ENCODE measurements at regions not wholly inside any gene's neighbourhood (a gene's known extent, or its start where the extent isn't known, plus 50 kb on each side); places are given as distances from the start of the nearest gene placed in this dataset.

DNA sequence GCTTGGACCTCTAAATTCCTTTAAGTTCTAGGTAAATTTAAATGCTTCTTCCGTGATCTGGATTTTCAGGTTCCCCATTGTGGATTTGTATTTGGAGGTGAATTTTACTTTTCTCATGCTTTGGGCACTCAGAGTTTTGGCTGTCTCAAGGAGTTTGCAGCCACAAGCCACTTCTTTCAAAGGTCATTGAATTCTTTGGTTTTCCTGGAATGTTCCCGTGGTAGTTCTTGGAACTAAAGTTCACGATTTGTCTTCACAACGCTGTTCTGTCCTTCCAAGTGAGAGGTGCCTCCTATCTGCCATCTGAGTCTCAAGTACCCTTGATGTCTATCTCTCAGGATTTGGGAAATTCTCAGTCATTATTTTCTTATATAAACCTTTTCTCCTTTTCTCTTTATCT, 1438.7 kb upstream of the ZEB2 start:
- TF ChIP-seq, protein P1, sequence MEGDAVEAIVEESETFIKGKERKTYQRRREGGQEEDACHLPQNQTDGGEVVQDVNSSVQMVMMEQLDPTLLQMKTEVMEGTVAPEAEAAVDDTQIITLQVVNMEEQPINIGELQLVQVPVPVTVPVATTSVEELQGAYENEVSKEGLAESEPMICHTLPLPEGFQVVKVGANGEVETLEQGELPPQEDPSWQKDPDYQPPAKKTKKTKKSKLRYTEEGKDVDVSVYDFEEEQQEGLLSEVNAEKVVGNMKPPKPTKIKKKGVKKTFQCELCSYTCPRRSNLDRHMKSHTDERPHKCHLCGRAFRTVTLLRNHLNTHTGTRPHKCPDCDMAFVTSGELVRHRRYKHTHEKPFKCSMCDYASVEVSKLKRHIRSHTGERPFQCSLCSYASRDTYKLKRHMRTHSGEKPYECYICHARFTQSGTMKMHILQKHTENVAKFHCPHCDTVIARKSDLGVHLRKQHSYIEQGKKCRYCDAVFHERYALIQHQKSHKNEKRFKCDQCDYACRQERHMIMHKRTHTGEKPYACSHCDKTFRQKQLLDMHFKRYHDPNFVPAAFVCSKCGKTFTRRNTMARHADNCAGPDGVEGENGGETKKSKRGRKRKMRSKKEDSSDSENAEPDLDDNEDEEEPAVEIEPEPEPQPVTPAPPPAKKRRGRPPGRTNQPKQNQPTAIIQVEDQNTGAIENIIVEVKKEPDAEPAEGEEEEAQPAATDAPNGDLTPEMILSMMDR (IDR thresholded peaks at IDR 0.05; ENCODE audit: insufficient read depth, low read depth, low read length): no peak
- no peak for TF ChIP-seq EZH2 (IDR thresholded peaks at IDR 0.05; ENCODE audit: insufficient read depth, low read length)

Data from astrocyte (in vitro differentiated cells and primary cell).